ENCODE measurements at regions not wholly inside any gene's neighbourhood (a gene's known extent, or its start where the extent isn't known, plus 50 kb on each side); places are given as distances from the start of the nearest gene placed in this dataset.

- TF ChIP-seq, protein P1, sequence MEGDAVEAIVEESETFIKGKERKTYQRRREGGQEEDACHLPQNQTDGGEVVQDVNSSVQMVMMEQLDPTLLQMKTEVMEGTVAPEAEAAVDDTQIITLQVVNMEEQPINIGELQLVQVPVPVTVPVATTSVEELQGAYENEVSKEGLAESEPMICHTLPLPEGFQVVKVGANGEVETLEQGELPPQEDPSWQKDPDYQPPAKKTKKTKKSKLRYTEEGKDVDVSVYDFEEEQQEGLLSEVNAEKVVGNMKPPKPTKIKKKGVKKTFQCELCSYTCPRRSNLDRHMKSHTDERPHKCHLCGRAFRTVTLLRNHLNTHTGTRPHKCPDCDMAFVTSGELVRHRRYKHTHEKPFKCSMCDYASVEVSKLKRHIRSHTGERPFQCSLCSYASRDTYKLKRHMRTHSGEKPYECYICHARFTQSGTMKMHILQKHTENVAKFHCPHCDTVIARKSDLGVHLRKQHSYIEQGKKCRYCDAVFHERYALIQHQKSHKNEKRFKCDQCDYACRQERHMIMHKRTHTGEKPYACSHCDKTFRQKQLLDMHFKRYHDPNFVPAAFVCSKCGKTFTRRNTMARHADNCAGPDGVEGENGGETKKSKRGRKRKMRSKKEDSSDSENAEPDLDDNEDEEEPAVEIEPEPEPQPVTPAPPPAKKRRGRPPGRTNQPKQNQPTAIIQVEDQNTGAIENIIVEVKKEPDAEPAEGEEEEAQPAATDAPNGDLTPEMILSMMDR (IDR thresholded peaks at IDR 0.05), result no peak
- TF ChIP-seq POLR2A (IDR thresholded peaks at IDR 0.05), result no peak
These were observed 166.3 kb upstream of the DTNBP1 start for GRCh38 chr6:15829156-15829555.

Data from right lobe of liver (tissue), 4 donors.